HG02610 (cell line): ENCODE measurements at regions not wholly inside any gene's neighbourhood (a gene's known extent, or its start where the extent isn't known, plus 50 kb on each side); places are given as distances from the start of the nearest gene placed in this dataset.
"Not testable (repeated sequence)": the region's sequence is repeated elsewhere in the genome, so short reads cannot be mapped to it uniquely, and the experiment has no call there.

Source experiments
- ATAC-seq: cut with Tn5 transposase; IDR thresholded peaks from one replicate; pipeline ENCODE4 v1.9.1; 2021; ENCODE audit warnings: mild to moderate bottlenecking, moderate library complexity; ENCODE audit not compliant: unreplicated experiment

DNA sequence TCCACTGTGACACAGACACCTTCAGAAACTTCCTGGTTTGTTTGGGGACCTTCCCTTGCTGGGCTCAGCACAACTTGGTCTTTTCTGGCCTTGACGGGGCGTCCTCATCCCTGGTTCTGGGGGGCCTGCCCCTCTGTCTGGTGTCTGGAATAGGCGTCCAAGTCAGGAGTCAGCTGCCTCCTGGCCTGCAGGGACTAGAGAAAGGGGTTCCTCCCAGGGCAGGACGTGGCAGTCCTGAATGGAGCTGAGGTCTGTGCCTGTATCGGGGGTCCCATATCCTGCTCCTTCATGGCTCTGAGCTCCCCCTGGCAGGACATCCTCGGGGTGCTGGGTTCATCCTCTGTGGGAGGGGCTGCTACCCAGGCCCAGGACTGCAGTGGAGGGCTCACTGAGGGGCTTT, 384.0 kb downstream of the TMEM121 start:
- no peak for ATAC-seq

DNA sequence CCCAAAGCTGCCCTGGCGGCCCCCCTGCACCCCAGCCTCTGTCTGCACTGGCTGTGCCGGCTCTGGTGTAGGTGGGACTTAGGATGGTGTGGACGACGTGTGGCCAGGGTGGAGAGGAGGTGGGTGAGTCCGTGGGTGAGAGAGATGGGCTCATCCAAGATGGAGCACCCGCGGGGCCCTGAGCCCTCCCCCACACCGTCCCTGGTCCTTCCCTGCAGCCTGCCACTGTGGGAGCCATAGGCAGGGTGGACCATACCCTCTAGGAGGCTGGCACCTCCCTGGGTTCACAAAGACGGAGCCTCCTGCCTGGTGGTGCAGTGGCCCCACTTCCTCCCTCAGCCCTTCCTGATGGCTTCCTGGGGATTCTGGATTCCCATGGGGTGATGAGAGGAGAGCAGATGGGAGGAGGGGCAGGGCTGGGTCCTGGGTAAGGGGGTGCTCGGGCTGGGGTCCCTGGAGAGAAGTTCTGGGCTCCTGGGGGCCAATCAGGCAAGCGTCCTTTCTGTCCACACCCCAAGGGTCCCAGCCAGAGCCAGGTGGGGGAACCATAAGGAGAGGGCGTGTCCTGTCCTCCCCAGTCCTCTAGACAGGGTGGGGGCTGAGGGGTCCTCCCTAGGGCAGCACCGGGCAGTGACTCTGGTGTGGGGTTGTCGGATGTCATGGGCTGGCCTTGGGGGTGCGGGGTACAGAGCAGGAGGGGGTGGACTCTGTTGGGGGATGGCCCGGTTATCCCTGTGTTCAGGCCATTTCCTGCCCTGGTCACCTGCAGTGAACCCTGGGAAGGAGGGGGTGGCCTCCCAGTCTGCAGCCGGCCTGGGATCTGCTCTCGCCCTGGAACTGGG, 384.8 kb downstream of the TMEM121 start:
- ATAC-seq, result no peak

DNA sequence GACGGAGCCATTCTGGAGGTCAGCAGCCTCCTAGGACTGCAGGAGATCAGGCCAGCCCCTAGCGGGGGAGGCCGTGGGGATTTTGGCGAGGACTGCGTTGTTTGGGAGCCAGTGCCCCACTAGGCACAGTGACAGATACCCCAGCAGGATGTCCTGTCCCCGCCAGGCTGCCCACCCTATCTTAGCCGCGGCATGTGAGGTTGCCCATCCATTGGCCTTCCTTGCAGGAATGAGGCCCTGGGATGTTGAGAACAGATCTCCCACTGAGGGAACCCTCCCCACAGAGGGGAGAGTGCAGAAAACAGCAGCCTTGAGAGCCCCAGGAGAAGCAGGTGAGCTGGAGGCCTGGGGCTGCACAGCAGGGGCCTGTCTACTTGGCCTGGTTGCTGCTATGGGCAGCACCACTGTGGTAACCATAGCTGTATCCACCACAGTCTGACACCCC, 385.5 kb downstream of the TMEM121 start:
- not testable (repeated sequence) for ATAC-seq

DNA sequence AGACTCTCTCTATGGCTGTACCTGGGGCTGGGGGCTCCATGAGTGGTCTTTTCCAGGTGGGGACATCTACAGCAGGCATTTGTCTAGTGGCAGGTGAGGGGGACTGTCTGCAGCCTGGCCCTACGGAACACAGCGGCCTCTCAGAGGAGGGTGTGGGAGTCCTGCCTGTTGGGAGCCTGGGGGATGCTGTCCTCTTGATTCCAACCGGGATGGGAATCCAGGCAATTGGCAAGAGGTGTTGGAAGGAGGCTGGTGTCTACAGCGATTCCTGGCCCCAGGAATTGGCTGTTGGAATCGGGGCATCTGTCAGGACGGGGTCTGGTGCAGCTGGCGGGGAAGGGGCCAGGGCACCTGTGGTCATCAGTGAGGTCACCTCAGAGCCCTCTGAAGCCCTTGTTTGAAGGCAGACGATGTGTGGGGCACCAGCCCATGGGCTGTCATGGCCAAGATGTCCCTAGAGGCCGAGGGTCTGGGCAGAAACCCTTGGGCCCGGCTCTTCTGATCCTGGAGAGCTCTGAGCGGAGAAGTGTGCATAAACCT, 386.3 kb downstream of the TMEM121 start:
- ATAC-seq, result no peak

DNA sequence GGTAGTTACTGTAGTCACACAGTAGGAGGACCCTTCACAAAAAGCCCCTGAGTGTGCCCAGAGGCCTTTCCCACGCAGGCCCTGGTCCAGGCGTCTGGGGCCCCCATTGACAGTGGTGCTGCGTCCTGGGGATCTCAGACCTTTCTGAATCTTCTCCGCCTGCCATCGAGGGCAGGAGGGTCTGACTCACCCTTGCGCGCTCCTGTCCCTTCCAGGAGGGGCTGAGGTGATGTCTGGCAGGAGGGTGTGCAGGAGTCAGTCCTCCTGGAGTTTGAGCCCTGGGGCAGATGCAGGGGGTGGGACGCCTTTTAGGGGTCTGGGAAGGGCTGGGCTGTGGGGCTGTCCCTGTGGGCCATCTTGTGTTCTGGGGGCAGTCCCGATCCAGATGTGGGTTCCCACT, 386.8 kb downstream of the TMEM121 start:
- ATAC-seq, result no peak

DNA sequence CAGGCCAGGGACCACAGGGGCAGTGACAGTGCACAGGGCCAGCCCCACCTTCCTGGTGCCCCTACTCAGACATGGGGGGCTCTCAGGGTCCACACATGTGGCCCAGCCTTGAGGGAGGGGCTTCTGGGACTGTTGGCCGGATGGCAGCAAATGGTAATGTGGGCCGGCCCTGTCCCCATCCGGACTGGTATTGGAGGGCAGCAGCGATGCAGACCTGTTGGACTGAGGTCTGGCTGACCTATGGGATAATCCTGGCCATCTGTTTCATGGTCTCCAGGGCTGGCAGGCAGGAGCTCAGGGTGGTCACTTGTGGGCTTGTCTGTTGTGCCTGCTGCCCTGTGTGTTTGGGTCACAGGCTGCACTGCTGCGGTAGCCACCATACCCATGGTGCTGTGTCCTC, 387.5 kb downstream of the TMEM121 start:
- no peak for ATAC-seq

DNA sequence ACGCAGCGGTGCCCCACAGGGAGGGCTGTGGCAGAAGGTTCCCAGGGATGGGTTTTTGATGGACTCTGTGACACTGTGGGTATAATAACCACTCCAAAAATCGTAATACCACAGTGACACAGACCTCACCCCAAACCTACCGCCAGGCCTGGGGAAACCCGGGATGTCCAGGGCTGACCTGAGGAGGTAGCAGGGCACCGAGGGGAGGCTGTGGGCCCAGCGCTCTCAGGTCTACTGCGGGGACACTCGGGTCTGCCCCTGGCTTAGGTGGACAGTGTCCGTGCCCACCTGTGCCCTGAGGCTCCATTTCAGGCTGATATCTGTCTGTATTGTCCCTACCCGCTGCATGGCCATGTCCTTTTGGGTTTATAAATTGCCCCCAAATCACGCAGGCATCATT, 387.9 kb downstream of the TMEM121 start:
- ATAC-seq, result not testable (repeated sequence)

DNA sequence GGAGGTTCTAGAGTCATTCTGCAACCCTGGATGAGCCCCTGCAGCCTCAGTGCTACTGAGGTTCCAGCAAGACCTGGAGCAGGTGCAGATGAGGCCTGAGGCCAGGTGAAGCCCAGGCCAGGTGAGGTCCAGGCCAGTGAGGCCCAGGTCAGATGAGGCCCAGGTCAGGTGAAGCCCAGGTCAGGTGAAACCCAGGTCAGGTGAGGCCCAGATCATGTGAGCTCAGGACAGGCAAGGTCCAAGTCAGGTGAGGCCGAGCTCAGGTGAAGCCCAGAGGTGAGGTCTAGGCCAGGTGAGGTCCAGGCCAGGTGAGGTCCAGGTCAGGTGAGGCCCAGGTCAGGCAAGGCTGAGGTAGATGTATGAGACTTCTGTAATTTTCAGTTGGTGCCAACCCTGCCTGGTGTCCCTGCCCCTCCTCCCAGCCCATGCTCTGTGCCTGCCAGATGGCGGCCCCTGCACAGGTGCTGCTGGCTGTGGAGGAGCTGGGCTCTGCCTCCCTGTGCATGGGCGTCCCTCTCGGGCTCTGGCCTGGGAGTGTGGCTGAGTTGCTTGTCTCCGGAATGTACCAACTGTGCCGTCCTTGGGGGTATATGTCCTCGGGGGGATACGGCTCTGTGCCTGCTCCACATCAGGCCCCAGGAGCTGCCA, 388.5 kb downstream of the TMEM121 start:
- no peak for ATAC-seq

DNA sequence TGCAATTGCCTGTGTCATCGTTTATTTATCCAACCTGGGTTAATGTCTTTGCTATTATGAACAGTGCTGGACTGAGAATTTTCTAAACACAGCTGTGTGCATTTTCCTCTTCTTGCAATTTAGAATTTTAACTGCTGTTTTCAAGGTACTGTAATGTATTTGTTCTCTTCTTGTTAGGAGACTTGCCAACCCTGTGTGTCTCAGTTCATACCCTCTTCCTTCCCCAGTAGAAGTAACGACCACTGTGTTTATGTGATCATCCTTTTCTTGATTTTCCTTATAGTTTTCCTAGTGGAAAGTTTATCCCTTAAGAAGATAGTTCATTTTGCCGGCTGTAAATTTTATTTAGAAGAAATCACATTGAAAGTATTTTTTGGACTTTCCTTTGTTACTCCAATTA, 389.2 kb downstream of the TMEM121 start:
- ATAC-seq, result not testable (repeated sequence)

DNA sequence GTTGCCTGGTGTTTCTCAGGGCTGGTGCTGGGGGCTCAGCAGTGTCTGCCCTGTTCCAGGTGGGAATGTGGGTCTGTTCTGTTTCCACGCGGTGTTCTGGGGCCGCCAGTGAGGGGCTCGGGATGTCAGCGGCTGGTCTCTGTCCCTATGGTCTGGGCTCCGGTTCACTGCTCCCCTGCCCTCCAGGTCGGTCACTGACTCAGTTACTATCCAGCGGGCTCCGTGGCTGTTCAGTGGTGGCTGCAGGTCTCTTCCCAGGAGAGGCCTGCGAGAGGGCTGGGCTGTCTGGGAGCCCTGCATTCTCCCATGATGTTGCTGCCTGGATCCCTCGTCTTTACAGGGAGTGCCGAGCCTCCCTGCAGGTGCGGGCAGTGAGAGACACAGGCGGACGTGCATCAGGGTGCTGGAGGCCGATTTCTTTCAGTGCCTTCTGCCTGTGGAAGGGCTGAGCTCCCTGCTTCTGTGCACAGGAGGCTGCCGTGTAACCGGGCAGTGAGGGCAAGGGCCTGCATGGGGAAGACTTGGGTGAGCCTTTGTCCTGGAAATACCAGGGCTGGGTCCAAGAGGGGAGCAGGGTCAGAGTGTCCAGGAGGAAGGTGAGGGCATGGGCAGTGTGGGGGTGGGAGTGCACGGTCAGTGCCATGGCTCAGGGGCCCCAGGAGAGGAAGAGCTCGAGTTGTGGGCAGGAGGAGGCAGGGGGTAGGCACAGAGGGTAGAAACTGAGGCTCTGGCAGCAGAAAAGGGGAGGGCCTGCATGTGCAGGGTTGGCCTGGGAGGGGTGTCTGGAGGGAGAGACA, 391.0 kb downstream of the TMEM121 start:
- not testable (repeated sequence) for ATAC-seq

DNA sequence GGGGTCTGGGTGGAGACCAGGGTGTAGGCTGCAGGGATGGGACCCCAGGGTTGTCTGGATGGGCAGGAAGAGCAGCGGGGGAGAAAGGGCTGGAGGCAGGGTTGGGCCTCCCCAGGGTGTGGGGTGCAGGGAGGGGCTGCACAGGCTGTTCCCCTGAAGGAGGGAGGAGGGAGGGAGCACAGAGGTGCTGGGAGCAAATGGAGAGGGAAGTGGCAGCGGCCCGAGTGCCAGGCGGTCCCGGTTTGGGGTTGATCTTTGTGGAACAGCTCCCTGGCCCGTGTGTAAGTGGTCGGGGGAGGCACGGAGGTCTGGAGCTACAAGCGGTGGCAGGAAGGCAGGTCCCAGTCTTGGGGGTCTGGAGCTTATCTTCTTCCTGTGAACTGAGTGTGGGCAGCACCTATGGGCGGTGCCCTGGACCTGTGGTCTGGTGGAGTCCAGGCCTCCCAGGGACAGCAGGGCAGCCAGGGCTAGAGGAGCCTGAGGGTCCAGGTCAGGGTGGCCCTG, 391.6 kb downstream of the TMEM121 start:
- ATAC-seq, result no peak

DNA sequence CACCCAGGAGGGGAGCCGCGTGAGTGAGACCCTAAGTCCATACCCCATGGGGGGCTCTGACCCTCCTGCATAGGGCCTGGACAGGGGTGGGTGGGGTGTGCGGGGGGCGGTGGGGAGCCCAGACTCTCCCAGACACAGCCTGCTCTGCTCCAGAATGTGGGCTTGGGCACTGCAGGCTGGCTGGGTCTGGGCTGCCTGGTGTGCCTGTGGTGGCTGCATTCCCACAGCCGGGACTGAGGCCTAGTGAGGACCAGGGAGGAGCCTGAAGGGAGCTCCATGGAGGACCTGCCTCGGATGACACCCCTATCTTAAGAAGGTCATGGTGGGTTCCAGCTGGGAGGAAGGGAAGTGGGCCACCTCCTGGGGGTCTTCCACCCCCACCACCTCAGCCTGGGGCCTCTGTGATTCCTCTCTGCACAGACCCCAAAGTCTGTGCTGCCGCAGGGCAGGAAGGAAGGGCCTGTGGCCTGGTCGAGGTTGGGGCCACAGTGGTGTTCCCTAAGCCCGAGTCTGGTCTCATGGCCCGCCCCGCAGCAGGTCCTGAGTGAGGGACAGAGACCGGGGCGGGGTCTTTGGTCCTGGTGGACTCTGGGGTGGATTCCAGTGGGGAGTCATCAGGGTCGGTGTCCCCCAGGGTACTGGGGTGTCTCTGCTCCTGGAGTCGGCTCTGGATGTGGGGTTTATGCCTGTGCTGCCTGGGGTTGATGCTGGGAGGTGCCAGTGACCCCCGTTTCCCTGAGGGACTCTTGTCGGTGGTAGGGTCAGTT, 392.3 kb downstream of the TMEM121 start:
- no peak for ATAC-seq

DNA sequence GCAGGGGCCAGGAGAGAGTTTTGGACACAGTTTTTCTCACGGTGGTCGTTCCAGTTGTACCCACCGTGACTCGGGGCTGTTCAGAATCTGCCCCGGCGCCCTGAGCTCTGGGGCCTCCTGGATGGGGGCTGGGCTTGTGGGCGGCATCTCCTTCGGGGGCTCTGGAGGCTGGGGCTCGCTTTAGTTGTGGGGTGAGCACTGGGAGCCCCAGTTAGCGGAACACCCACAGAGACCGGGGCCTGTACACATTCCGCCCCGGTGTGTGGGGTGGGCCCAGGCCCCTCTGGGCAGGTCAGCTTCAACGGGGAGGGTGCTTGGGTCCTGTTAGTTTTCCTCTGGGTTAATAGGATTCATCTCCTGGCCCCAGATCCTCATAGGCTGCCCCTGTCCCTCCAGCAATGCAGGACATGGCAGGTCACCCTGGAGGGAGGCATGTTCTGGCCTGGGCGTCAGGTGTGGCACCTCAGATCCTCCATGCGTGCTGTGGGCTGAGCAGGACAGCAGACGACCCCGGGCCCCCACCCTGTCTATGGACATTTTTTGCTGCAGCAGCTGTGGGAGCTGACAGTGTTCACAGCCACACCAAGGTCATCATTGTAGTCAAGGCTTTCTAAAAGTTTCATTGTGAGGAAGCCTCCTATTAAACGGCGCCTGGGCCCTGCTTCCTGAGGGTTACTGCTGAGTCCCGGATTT, 393.2 kb downstream of the TMEM121 start:
- ATAC-seq, result no peak

DNA sequence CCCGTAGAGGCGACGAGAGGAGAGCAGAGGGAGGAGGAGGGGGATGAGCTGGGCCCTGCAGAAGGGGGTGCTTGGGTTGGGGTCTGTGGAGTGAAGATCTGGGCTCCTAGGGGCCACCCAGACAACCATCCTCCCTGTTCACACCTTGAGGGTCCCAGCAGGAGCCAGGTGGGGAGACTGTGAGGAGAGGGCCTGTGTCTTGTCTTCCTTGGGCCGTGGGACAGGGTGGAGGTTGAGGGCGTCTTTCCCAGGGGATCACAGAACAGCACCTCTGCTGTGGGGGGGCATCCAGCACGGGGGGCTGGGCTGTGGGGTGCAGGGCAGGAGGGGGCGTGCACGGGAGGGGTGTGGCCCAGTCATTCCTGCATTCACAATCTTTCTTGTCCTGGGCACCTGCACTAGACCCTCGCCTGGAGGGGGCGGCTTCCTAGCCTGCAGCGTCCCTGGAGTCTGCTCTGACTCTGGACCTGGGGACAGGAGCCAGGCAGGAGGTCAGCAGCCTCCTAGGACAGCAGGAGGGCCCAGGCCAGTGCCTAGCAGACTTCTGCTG, 393.8 kb downstream of the TMEM121 start:
- ATAC-seq, result not testable (repeated sequence)

DNA sequence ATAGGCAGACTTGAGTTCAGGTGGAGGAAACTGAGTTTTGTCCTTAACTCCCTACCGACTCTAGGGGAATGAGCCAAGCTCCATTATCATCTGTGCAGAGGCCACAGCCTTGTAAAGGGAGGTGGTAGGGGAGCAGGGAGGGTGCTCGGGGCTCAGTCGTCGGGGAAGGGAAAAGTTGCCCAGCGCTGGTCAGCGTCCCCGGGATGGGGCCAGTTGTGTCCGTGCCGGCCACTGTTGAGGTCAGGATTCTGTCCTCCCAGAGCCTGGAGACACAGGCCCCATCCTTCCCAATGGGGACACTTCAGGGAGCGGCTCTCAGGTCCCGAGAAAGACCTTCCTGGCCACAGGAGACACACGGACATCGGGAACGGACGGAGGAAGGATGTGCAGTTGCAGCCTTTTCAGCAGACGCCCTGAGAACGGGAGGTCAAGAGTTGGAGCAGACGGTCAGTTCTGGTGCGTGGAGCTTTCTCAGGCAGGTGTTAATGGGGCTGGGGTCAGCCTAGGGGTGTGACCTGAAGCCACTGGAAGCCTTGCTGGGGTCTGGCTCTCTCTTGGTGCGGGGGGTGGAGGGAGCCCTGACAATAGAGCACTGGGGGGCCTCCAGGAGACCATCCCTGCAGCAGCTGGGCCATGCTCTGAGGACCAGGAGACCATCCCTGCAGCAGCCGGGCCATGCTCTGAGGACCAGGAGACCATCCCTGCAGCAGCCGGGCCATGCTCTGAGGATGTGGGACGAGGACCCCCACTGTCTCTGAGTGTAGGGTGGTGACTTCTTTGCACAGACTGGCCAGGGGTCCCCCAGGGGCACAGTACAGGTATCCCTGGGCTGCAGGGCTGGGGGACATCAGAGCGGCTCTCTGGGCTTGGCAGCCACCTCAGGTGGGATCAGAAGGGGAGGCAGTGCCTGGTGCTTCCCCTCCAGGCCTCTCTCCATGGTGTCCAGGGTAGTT, 394.7 kb downstream of the TMEM121 start:
- ATAC-seq, result not testable (repeated sequence)

DNA sequence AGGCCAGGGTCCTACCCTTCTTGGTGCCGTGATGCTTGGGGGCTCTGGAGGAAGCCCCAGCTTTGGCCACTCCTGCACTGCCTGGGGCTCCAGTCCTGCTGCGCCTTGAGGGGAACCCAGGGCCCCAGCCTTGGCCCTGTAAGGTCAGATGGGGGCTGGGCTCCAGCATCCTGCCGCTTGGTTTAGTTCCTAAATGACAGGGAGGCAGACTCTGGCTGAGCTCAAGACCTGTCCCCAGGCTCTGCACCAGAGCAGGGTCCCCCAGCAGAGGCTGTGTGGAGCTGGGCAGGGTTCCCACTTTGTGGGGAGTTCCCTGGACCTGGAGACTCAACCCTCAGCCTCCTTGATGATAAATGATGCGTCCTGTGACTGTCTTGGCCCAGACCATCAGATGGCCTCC, 395.4 kb downstream of the TMEM121 start:
- ATAC-seq, result not testable (repeated sequence)

DNA sequence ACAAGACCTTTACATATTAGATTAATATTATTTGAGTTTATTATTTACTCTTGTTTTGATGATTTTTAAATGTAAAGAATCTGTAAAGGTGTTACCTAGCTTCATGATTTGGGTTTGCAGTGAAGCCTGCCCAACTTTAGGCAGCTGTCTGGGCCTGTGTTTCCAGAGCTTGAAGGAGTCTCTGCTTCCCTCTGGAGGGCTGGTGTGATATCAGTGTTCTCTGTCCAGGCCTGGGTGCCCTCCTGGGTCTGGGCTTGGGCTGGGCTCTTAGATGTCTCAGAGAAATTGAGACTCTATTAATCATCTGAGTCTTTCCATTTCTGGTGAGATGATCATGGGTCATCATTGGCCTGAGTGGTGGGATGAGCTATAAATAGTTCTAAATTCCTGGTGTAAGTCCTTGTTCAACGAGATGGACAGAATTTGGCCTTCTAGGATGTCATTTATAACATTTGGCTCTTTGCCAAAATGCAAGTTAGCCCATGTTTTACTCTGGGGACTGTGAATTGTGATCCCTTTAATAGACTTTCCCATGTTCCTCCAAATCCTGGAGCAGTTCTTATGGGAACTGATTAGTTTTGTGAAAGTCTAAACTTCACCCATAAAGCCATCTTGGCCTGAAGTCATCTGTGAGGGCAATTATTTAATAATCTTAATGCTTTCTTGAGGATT, 397.3 kb downstream of the TMEM121 start:
- not testable (repeated sequence) for ATAC-seq
